HL-60 (cell line): ENCODE measurements at regions not wholly inside any gene's neighbourhood (a gene's known extent, or its start where the extent isn't known, plus 50 kb on each side); places are given as distances from the start of the nearest gene placed in this dataset.

Experiments used
- SPI1 ChIP-seq: IDR thresholded peaks from 2 replicates; pipeline ENCODE4 v1.6.1; 2012; ENCODE audit warnings: low read depth, mild to moderate bottlenecking, borderline replicate concordance
- TF ChIP-seq, protein P1 (sequence below): IDR thresholded peaks from one replicate; pipeline ENCODE4 v1.5.1; 2011; ENCODE audit warnings: low read length, control low read depth, inconsistent platforms; ENCODE audit not compliant: insufficient read depth
- TF ChIP-seq, protein P2 (sequence below): IDR thresholded peaks from 2 replicates; pipeline ENCODE4 v1.6.1; 2012; ENCODE audit warnings: low read depth; ENCODE audit not compliant: insufficient replicate concordance

DNA sequence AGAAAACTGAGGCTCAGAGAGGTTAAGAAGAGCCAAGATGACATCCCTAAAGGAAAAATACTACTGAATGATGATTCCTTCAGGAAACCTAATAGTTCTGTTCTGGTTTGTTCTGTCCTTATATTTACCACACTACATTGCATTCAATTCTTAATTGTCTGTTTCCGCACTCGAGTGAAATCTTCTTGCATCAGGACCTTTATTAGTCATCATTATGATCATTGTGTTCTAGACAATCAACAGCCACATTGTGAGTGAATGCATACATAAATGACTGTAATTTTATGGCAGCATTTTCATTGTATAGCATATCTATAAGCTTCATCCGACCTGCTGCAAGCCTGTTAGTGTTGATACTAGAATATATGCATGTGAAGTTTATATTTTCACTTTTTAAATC lies 156.7 kb upstream of the FAM241A start:
- TF ChIP-seq, protein P1, sequence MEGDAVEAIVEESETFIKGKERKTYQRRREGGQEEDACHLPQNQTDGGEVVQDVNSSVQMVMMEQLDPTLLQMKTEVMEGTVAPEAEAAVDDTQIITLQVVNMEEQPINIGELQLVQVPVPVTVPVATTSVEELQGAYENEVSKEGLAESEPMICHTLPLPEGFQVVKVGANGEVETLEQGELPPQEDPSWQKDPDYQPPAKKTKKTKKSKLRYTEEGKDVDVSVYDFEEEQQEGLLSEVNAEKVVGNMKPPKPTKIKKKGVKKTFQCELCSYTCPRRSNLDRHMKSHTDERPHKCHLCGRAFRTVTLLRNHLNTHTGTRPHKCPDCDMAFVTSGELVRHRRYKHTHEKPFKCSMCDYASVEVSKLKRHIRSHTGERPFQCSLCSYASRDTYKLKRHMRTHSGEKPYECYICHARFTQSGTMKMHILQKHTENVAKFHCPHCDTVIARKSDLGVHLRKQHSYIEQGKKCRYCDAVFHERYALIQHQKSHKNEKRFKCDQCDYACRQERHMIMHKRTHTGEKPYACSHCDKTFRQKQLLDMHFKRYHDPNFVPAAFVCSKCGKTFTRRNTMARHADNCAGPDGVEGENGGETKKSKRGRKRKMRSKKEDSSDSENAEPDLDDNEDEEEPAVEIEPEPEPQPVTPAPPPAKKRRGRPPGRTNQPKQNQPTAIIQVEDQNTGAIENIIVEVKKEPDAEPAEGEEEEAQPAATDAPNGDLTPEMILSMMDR, result no peak
- no peak for TF ChIP-seq SPI1
- TF ChIP-seq, protein P2, sequence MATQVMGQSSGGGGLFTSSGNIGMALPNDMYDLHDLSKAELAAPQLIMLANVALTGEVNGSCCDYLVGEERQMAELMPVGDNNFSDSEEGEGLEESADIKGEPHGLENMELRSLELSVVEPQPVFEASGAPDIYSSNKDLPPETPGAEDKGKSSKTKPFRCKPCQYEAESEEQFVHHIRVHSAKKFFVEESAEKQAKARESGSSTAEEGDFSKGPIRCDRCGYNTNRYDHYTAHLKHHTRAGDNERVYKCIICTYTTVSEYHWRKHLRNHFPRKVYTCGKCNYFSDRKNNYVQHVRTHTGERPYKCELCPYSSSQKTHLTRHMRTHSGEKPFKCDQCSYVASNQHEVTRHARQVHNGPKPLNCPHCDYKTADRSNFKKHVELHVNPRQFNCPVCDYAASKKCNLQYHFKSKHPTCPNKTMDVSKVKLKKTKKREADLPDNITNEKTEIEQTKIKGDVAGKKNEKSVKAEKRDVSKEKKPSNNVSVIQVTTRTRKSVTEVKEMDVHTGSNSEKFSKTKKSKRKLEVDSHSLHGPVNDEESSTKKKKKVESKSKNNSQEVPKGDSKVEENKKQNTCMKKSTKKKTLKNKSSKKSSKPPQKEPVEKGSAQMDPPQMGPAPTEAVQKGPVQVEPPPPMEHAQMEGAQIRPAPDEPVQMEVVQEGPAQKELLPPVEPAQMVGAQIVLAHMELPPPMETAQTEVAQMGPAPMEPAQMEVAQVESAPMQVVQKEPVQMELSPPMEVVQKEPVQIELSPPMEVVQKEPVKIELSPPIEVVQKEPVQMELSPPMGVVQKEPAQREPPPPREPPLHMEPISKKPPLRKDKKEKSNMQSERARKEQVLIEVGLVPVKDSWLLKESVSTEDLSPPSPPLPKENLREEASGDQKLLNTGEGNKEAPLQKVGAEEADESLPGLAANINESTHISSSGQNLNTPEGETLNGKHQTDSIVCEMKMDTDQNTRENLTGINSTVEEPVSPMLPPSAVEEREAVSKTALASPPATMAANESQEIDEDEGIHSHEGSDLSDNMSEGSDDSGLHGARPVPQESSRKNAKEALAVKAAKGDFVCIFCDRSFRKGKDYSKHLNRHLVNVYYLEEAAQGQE, result no peak
